ENCODE measurements at regions not wholly inside any gene's neighbourhood (a gene's known extent, or its start where the extent isn't known, plus 50 kb on each side); places are given as distances from the start of the nearest gene placed in this dataset.
"Not testable (repeated sequence)": the region's sequence is repeated elsewhere in the genome, so short reads cannot be mapped to it uniquely, and the experiment has no call there.

GRCh38 chr13:70619936-70620335, 511.7 kb upstream of the KLHL1 start:
- no peak for DNase-seq

- DNase-seq = no peak
These were observed 508.6 kb upstream of the KLHL1 start for GRCh38 chr13:70616847-70617246.

GRCh38 chr13:70613295-70613694, 505.0 kb upstream of the KLHL1 start:
- DNase-seq = no peak

GRCh38 chr13:70612881-70613280, 504.6 kb upstream of the KLHL1 start:
- no peak for DNase-seq

GRCh38 chr13:70604448-70604847, 496.2 kb upstream of the KLHL1 start:
- DNase-seq = no peak

GRCh38 chr13:70593716-70594115, 485.5 kb upstream of the KLHL1 start:
- DNase-seq = no peak

- DNase-seq = no peak
These were observed 476.9 kb upstream of the KLHL1 start for GRCh38 chr13:70585109-70585508.

- DNase-seq = no peak
These were observed 472.6 kb upstream of the KLHL1 start for GRCh38 chr13:70580825-70581224.

GRCh38 chr13:70579941-70580340, 471.7 kb upstream of the KLHL1 start:
- DNase-seq = no peak

- no peak for DNase-seq
These were observed 463.0 kb upstream of the KLHL1 start for GRCh38 chr13:70571221-70571620.

- no peak for DNase-seq
These were observed 460.3 kb upstream of the KLHL1 start for GRCh38 chr13:70568571-70568970.

GRCh38 chr13:70544706-70545105, 436.5 kb upstream of the KLHL1 start:
- no peak for DNase-seq

- DNase-seq = no peak
These were observed 433.2 kb upstream of the KLHL1 start for GRCh38 chr13:70541451-70541850.

GRCh38 chr13:70534466-70534865, 426.2 kb upstream of the KLHL1 start:
- no peak for DNase-seq

- no peak for DNase-seq
These were observed 421.4 kb upstream of the KLHL1 start for GRCh38 chr13:70529652-70530051.

GRCh38 chr13:70527599-70527998, 419.3 kb upstream of the KLHL1 start:
- no peak for DNase-seq

GRCh38 chr13:70523622-70524021, 415.4 kb upstream of the KLHL1 start:
- peak; percentile 0 for DNase-seq

GRCh38 chr13:70520275-70521036, 412.2 kb upstream of the KLHL1 start:
- no peak for DNase-seq

GRCh38 chr13:70518081-70518480, 409.8 kb upstream of the KLHL1 start:
- no peak for DNase-seq

- no peak for DNase-seq
These were observed 408.0 kb upstream of the KLHL1 start for GRCh38 chr13:70516226-70516625.

GRCh38 chr13:70511861-70512417, 403.7 kb upstream of the KLHL1 start:
- not testable (repeated sequence) for DNase-seq

GRCh38 chr13:70505809-70506208, 397.6 kb upstream of the KLHL1 start:
- DNase-seq = no peak

GRCh38 chr13:70502944-70503343, 394.7 kb upstream of the KLHL1 start:
- DNase-seq = no peak

- DNase-seq = no peak
These were observed 382.2 kb upstream of the KLHL1 start for GRCh38 chr13:70490320-70490935.

Measured in NCI-H2029 (cell line).